ENCODE measurements at regions not wholly inside any gene's neighbourhood (a gene's known extent, or its start where the extent isn't known, plus 50 kb on each side); places are given as distances from the start of the nearest gene placed in this dataset.

GRCh38 chr12:60112063-60112462 is 516.2 kb downstream of the SLC16A7 start:
- TF ChIP-seq SP1 (IDR thresholded peaks at IDR 0.05) = no peak
- TF ChIP-seq TARDBP (IDR thresholded peaks at IDR 0.05) = no peak
- no peak for TF ChIP-seq ELF4 (IDR thresholded peaks at IDR 0.05)
- TF ChIP-seq FOXK2 (IDR thresholded peaks at IDR 0.05) = no peak
- no peak for TF ChIP-seq FOXM1 (IDR thresholded peaks at IDR 0.05; ENCODE audit: borderline replicate concordance)
- TF ChIP-seq ZNF384 (IDR thresholded peaks at IDR 0.05) = no peak

All from HEK293T (cell line).